ENCODE measurements at regions not wholly inside any gene's neighbourhood (a gene's known extent, or its start where the extent isn't known, plus 50 kb on each side); places are given as distances from the start of the nearest gene placed in this dataset.

GRCh38 chr21:26782331-26782730, 62.9 kb downstream of the ADAMTS1 start:
- TF ChIP-seq CTCF (IDR thresholded peaks at IDR 0.05) (no peak), POLR2A (IDR thresholded peaks at IDR 0.05) (no peak)

Data from thyroid gland (tissue), 4 donors.